ENCODE measurements at regions not wholly inside any gene's neighbourhood (a gene's known extent, or its start where the extent isn't known, plus 50 kb on each side); places are given as distances from the start of the nearest gene placed in this dataset.

DNA sequence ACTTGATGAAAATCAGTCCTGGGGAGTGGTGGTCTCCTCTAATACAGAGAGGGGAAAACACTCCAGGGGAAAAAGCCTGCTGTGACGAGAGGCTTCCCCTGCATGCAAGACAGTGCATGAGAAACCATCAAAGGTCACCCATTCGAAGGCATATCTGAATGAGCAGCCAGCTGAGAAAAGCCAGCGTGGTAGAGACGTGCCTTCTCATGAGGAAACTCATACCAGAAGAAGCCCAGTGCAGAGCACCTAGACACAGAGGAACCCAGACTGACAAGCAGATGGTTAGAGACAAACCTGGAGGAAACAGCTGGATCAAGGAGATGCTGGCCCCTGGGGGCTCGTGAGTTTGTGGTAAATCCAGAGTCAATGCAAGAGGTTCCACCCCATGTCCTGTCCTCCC, 534.8 kb downstream of the BRD1 start:
- no peak for FAIRE-seq

DNA sequence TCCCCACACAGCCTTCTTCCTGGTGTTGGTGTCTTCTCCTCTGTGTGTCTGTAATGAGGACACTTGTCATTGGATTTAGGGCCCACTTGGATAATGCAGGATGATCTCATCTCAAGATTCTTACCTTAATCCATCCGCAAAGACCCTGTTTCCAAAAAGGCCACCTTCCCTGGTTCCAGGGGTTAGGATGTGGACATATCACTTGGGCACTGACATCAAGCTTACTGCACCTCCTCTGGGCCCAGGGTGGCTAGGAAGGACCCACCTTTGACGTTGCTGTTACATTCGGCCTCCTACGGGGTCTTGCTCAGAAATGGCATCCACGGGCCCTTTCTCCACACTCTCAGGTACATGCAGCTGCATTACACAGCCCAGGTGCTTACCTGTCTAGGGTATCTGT, 535.9 kb downstream of the BRD1 start:
- no peak for FAIRE-seq

DNA sequence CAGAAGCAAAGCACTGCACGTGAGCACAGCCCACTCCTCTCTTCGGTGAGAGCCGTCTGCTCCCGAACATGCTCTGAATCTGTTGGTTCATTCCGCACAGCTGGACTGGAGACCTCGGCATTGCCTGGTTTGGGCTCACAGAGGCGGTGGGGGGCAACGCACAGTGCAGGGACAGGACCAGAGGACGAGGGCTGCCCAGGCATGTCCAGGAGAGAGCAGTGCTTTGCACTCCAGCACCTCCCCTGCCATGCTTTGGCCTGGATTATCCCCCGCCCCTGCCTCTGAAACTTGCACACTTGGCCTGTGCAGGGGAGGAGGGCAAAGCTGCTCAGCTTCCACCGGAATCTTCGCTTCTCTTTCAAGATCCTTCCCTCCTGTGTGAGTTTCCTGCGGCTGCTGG, 536.5 kb downstream of the BRD1 start:
- no peak for FAIRE-seq

DNA sequence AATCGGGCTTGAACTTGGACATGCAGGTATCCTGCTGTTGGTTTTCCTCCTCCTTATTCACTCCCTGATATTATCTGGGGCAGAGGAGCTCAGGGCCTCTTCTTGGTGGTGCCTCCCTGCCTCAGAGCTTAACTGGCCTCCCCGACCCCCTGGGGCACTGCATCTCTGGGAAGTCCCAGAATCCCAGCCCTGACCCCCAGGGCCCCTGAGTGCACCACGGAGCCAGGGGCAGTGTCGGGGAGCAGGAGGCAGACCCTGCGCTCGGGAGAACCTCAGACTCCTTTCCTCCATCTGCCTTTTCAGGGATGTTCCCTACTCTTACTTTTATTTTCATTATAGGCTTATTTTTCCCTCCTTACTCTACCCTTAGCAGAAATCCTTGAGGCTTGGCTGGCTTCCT, 537.0 kb downstream of the BRD1 start:
- no peak for FAIRE-seq

DNA sequence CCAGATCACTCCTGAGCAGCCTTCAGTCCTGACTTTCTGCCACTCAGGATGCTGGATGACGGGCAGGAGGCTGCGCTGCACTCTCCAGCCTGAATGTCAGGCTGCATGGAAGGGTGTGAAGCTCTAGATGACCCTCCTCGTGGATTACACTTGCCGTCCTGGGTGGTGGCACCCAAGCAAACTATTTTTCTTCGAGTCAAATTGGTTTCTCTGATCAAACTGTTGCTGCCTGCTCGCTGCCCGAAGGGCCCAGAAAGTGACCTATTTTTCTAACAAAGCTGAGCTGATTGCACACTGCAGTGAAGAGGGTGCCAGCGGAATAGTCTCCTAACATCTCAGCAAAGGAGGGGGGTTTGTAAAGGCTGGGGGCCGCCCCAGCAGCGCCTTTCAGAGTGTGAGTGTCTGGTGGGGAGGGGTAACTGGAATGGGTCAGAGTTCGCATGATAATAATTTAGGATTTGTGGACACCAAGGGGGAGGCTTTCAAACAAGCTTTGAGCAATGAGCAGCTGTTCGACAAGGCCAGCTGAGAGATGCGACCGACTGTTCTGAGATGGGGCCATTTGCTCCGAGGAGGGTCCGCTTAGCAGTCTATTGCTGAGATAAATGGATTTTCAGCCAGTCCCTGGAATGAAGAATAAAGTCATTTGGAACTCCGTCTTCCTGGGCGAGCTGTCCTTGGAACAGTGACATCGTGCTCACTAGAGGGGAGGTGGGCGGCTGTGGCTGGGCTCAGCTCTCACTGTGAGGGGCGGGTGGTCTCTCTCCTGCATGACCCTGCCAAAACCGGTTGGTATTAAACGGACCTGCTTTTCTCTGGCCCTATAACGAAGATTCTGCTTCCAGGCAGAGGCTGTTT, 537.6 kb downstream of the BRD1 start:
- no peak for FAIRE-seq

DNA sequence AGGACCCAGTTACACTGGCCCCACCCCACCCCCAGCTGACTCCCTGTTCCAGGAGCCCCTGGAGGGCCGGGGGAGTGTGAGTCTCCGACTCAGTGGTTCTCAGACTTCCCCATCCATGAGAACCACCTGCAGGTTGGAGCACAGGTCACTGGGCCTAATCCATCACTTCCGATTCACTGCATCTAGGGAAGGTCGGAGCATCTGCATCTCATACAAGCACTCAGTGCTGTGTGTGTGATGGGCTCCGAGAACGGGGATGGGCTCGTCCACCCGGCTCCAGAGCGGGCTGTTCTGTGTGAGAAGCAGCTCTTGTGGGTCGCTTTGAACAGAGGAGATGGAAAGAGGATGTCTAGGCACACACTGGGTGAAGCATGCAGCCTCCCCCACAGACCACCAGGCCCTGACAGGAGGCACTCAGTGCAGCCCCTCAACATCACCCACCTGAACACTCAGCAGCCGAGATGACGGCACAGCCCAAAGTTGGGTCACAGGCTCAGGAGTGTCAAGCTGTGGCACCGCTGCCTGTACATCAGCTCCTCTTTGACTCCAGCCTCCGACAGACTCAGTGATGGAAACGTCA, 541.4 kb downstream of the BRD1 start:
- no peak for FAIRE-seq

DNA sequence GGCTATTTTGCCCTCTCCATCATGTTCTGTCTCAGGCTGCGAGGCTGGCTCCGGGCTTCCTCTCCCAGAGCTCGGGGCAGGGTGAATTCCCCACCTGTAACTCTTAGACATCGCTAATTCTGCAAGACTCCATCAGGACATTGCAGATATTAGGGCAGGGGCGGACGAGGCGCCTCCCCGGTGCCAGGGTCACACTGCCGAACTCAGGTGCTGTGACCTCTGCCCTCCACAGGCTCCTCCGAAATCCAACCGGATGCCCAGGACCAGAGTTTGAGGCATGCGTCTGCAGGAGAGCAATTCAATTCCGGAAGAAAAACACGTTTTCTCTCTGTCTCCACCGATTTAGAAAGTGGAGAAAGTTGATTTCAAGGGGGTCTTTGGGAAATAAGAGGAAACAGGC, 542.7 kb downstream of the BRD1 start:
- FAIRE-seq, result no peak

DNA sequence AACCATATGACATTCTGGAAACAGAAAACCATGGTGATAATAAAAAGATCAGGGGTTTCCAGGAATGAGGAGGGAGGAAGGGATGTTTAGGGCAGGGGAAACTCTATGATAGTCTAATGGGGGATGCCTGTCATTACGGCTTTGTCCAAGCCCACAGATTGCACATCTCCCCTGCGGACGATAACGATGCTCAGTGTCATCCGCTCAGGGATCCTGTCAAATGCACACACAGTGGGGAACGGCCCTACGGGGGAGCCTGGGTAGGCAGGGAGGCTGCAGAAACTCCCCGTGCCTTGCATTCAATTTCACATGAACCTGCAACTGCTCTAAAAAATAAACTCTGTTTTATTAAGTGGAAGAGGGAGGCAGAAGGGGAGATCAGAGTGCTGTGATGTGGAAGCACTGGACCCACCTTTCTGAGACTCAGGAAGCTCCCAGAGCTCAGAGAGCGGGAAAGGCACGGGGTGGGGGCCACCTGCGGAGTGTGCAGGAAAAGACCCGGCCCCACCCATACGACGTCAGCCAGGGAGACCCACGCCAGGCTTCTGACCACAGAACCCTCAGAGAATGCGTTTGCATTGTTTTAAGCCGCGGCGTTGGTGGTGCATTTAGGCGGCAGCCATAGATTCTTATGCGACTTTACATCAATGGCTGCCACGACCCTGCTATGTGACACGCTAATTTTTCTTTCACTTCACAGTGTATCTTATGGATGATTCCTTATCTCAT, 543.5 kb downstream of the BRD1 start:
- no peak for FAIRE-seq

DNA sequence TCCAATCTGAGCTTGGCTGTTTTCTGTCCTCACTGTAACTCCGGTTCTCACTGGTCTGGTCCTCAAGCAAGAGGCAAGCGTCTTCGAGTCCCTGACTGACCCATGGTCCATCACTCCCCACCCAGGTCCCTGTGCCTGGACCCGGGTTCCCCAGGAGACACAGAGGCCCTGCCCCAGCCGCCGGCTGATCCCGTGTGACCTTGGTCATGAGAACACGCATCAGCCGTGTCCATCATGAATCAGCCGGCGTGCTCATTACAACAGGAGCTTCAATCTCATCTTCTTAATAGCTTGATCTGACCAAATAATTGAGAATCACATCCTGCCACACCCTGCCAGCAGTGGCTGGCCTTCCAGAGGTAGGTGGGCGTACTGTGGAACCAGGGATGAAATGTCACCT, 545.1 kb downstream of the BRD1 start:
- no peak for FAIRE-seq

DNA sequence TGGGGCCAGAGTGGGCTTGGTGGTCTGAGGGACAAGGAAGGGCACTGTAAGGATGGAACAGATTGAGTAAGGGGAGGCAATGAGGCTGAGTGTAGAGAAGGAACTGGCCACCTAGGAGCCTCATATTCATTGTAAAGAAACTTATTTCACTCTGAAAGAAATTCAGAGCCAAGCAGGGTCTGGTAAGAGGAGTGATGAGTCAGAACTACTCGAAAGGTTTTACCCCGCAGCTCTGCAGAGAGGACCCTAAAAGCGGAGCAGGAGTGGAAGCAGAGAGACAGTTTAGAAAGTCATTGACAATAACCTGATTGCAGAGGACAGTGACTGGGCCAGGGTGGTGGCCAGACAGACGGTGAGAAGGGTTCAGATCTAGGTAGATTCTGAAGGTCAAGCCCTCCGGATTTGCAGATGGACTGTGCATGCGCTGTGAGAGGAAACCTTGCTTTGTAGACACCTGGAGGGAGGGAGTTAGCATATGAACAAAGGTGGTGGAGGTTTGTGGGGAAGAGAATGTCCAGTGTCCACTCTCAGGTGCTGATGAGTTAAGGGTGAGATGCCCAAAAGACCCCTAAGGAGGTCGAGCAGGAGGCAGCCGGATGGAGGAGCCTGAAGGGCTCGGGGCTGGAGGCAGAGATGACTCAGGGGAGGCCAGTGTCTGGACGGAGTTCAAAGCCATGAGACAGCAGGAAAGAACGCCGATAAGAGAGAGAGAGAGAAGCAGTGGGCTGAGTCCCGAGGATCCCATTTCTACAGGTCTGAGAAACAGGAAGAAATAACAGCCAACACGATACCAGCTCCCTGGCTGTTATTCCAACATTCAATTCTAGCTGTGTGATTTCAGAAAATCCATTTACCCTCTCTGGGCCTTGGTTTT, 546.0 kb downstream of the BRD1 start:
- FAIRE-seq, result no peak

DNA sequence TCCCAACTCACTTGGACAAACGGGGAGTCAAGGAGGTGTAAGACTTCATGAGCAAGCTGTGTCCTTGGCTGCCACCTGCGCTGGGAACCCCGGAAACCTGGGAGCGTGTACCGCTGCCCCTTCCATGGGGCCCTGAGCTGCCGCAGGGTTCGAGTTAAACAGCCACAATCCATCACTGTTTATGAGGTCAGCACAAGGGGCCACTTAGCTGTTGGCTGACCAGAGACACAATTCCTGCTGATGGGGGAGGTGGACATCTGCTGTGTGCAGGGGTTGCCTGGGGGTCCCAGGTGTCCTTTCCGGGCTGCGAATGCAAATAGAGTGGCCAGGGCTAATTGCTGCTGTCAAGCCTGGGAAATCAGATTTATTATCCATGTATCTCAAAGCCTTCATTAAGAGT, 549.3 kb downstream of the BRD1 start:
- FAIRE-seq, result no peak

DNA sequence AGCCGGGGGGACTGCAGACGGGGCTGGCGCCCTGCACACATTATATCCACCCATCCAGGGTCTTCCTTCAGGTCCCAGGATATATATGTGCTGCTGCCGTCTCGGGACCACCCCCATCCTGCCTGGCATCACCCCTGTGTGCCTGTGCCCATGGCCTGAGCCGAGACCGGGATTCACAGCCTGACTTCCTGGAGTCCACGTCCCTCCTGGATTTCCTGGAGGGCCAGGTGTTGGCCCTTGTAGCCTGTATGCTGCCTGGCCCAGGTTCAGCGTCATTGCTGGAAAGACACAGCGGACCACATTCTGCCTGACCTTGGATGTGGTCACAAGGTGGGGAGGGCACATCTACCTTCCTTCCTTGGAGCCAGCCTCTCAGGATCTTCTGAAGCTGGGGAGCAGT, 551.1 kb downstream of the BRD1 start:
- no peak for FAIRE-seq

DNA sequence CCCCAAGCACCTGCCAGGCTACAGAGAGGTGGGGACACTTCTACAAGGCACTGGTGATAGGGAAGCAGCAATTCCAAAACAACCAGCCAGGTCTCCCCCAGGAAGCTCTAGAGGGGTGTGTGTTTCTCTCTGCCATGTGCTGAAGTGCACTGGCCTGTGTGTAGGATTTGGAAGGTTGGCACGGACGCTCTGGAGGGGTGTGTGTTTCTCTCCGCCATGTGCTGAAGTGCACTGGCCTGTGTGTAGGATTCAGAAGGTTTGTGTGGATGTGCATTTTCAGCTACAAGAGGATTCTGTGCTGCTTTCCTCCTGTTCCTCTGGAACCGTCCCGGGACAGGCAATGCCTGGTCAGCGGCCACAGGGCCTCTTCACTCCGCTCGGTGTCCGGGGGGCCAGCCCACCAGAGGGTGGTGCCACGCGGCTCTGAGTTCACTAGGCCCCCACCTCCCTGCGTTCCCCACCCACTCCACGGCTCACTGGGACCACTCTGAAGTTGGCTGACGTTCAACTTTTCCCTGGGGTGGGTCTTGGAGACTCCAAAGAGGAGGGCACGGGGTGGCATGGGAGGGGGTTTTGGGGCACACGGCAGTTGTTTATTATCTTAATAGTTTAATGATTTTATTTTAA, 552.8 kb downstream of the BRD1 start:
- no peak for FAIRE-seq

DNA sequence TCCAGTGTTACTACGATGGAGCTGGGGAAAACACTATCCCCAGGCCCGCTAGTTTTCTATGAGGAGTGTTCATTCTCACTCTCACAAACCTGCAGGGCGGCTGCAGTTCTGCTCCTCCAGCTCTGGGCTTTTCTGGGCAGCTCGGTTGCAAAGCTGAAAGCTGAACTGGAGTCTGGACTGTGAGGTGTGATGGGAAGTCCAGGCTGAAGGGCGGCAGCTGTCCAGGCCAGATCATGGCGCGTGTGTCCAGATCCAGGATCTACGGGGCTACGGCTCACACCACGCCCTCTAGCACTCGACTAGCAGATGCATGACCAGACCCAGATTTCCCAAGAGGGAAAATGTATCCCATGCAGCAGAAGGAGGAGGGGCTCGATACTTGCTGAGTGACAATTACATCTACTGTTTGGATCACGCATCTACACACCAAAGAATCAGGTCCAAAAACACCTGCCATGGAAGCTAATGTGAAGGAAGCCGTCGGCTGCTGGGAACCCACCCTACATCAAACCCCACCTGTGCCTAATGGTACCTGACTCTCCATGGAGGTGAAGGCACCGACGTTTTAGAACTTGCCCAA, 555.0 kb downstream of the BRD1 start:
- no peak for FAIRE-seq

DNA sequence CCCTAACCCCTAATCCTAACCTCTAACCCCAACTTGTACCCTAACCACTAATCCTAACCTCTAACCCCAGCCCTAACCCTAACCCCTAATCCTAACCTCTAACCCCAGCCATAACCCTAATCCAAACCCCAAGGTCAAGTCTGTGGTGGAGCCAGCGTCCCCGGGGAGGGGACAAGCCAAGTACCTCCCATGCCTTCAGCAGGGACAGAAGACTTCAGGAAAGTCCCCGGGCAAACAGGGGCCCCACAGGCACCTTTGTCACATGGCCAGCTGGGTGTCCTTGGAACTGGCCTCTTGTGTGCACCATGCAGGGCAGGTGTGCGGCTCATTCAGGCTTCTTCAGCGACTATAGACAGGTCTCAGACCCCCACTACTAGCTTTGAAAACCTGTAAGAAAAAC, 555.8 kb downstream of the BRD1 start:
- no peak for FAIRE-seq

DNA sequence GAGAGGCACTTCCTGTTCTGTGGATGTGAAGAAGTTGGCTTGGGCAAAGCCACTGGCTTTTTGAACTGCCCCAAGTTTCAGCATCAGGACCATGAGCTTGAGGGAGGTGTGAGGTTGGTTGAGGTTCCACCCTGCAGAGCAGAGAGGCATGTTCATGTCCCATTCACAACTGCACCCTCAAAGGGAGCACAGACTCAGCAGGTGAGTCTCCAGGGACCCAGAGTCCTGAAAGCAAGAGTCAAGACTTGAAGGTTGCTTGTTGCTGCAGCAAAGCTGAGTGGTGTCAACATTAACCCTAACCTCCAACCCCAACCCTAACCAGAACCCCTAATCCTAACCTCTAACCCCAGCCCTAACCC, 556.3 kb downstream of the BRD1 start:
- FAIRE-seq, result no peak

DNA sequence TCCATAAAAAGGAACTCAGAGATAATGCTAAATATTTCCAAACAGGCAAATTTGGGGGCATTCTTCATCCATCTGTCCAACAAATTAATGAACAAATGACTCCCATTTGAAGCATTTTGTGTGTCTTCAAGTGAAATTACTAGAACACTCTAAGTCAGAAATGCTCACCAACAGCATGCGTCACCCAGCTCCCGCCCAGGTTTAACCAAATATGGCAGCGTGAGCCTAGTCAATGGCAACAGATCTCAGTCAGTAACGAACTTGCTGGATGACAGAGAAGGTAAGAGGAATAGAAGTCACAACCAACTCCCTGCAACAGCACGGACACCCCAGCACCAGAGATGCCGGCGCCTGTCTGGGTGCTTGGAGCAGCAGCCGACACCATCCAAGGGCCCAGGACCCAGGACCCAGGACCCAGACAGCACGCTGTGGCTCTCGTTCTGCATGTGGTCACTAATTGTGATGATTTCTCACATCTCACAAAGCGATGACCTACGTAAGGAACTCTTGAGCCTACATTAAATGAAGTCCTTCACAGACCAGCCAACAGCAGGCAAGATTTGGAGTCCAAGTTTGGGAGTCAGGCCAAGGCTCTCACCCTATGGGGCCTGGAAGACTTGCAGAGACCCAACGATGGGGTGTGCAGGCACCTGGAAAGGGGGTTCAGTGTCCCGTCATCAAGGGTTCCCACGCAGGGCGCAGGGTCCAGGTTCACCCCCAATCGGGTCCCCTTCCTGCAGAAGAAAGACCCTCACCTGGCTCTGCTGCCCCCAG, 556.9 kb downstream of the BRD1 start:
- FAIRE-seq, result no peak

DNA sequence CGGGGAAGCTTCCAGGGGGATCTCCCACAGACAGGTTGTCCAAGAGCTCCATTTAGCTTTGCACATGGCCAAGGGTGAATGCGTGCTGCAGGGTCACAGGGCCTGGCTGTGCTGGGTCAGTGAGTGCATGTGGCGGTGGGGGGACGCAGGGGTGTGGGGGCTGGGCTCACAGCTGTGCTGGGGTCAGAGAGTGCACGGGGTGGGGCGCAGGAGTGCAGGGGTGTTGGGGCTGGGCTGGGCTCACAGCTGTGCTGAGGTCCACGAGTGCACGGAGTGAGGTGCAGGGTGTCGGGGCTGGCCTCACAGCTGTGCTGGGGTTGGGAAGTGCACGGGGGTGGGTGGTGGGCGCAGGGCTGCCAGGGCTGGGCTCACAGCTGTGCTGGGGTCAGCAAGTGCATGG, 557.7 kb downstream of the BRD1 start:
- no peak for FAIRE-seq

DNA sequence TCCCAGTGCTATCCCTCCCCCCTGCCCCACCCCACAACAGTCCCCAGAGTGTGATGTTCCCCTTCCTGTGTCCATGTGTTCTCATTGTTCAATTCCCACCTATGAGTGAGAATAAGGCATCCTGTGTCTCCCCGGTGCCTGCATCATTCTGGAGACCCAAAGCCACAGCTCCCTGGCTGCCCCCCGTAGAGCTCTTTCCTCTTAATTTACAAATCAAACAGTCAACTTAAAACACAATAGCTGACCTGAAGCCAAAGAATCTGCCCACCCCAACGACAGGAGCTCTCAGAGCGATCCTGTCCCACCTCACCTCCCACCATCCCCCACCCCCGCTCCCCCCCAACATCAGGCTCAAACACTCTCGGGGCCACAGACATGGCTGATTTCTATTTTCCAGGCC, 558.3 kb downstream of the BRD1 start:
- FAIRE-seq, result no peak

DNA sequence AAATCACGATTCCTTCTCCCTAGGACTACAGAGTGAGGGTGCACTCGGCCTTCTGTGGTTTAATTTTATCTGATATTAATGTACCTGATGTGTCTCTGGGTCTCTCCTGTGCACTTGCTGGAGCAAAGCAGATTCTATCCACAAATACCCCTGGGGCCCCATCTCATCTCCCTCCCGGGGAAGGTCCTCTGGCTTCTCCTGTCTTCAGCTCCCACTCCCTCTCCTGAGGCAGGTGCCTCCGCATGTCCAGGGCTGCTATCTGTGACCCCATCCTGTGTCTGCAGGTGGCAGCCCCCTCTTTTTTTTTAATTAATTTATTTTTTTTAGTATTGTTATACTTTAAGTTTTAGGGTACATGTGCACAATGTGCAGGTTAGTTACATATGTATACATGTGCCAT, 558.7 kb downstream of the BRD1 start:
- no peak for FAIRE-seq

DNA sequence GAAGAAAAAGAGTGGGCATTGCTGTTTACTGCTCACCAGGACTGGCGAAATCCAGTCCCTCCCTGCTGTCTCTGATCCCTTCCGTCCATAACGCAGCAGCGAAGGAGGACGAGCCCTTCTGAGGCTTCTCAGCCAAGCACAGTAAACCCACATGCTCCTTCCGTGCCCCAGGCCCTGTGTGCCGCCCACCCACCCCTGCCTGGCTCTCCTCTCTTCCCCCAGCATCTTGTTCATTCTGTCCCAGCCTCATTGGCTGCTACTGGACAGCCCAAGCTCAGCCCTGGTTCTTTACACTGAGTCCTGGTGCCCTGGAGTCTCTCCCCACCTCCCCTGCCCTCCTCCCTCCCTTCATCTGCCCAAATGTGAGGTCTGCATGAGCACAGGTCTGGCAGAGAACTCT, 559.7 kb downstream of the BRD1 start:
- FAIRE-seq, result no peak
